ENCODE measurements at regions not wholly inside any gene's neighbourhood (a gene's known extent, or its start where the extent isn't known, plus 50 kb on each side); places are given as distances from the start of the nearest gene placed in this dataset.

DNA sequence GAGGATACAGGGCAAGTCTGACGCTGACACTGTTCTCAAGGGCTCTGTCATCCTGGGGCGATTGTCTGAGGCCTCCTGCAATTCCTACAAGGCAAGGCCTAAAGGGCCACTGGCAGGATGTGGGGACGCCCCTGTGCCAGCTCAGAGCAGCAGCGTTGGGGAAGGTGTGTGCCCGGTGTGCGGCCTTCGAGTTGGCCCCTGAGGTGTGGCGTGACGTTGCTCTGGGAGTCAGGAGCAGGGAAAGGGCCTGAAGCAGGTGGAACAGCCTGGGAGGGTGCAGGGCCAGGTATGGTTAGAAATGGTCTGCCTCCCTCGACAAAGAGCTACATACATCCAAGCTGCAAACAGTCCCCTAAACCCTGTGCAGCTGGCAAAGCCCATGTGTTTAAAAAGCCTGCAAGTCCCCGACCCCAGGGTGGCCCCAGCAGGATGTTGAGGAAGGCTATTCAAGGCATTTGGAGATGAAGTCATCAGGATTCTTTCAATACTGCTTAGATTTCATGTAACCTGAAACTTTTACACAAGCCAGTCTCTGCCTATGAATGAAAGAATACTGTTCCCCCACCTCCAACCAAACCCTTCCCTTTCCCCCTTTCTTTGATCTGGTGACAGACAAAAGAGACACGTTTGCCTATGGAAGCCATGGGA is 142.5 kb upstream of the TNS3 start:
- DNase-seq, result peak; percentile 77

DNA sequence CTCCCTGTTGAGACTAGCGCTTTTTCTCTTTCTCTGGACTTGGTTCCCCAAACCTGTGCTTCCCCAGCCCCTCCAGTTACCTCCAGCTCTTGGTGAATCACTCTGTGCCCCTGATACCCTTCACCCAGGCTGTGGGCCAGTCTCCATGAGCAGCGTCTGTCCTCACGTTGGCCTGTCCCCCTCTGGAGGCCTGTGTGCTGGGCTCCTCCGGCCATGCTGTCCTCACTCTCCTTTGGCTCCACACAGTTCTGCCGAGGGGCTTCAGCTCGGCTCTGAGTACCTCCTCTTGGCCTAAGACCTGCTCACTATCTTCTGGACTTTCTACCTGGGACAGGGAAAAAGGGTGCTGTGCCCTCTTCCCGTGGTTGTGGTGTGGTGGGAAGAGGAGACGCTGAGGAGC is 140.2 kb upstream of the TNS3 start:
- DNase-seq, result no peak

DNA sequence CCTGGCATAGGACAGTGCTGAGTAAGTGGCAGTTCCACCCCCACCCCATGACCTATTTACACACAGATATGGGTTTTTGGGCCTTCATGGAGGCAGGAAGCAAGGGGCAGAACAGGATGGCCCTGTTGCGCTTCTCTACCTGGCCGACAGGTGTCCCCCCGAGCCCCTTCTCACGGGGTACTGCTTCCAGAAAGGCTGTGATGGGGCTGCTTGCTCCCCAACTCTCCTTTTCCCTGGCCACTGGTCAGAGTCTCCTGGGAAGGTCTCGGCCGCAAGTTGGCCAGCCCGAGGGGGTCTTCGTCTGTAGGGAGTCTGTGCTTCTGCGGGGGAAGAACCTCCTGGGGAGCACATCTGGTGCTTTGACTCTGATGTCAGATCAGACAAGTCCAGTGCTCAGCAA is 139.8 kb upstream of the TNS3 start:
- DNase-seq, result no peak

DNA sequence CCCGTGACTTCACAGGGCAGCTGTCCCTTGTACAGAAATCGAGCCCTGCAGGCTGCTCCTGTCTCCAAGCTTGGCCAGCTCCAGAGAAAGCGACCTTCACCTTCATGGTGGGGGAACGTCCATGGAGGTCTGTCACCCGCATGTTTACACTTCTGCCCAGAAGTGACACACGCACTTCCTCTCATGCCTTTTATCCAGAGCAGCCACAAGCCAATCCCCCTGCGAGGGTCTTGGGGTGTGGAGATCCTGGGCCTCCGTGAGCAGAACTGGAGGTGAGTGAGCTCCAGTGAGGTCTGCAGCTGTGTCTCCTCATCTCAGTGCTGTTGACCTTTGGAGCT is 139.0 kb upstream of the TNS3 start:
- DNase-seq, result no peak

DNA sequence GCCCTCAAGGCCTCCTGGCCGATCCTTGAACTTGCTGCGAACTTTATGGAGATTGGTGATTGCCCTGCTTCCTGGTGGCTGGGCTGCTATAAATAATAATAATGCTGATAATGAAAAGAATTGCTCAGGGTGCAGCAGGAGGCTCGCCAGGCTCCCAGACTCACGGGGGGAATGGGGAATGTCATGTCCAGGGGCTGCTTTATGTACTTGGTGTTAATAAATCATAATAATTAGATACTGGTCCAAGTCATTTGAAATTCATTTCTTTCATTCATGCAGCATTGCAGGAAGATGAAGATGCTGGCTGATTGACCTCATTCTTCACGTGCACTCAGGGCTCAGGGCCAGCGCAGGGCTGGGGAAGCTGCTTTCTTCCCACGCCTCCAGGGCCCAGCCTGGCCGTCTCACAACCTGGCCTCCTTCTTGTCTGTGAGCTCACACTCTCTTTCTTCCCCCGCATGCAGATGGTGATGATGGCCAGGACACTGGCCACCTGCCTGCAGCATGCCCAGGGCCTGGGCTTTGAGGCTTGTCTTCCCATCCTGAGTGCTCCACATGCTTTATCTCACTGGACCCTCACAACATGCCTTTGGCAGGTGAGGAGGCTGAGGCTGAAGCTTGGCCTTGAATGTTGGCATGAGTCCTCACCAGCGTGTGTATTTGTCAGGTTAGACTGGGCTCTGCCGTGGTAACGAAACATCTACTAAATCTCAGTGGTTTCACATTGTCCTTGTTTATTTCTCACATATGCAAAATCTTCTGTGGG is 138.4 kb upstream of the TNS3 start:
- peak; percentile 3 for DNase-seq

DNA sequence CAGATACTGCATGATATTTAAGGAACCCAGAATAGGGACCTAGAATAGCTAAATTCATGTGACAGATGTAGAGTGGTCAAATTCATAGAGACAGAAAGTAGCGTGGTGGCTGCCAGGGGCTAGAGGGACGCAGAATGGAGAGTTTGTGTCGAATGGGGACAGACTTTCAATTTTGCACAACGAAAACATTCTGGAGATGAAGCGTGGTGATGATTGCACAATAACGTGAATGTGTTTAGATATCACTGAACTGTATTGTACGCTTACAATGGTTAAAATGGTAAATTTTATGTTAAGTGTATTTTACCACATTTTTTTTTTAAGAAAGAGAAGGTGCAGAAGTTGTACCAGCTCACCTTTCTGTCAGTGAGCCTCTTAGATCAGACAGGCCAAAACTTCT is 137.8 kb upstream of the TNS3 start:
- DNase-seq, result no peak

DNA sequence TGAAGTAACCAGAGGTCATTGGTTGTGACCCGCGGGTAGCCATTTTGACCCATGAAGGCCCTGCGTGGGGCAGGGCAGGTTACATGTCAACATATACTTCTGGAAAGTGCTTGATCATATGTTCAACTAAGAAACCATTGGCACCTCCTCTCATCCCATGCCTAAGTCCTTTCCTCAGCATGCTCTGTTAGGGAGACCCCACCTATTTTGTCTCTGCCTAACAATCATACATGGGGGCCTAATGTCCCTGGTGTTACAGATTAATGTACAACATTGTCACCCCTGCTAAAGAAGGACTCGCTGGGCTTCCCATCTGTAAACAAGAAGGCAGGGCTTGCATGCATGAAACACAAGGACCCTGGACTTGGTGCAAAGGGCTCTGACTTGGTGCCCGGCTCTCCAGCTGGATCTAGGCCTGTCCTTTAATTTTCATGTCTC is 133.7 kb upstream of the TNS3 start:
- no peak for DNase-seq

DNA sequence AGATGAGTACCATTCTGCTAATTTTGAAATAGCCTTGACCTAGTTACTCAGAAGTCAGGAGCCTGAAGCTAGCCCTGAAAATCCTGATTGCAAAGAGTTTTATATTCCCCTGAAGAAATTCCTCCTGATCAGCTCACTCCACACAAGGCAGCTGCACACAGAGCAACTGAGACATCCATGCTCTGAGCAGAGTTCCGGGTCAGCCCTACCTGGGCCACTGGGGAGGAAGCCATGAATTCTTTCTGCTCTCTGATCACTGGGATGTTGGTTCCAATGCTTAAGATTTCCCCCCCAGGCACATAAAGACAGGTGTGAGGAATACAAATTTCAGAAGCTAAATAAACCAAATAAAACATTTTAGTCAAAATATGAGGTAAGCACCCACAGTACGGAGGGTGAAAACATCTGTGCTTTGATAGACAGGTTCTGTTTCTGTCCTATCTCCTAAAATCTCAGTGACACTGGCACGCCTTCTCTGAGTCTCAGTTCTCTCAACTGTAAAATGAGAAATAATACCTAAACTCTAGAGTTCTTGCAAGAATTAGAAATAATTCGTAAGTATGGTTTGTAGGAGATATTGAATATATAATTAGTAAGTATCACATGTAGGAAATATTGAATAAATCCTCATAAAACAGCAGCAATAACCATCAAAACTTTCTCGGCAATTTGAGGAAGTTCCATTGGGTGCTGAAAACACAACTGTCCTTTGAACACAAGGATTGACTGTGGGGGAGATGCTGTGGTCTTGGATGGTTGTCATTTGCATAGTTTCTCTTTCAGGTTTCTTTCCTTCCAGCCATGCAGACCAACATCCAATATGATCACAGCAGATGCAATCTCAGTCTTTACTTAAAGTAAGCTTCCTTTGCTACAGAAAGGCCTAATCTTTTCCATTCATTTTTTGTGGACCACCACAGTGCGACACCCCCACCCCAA is 133.0 kb upstream of the TNS3 start:
- DNase-seq, result no peak

DNA sequence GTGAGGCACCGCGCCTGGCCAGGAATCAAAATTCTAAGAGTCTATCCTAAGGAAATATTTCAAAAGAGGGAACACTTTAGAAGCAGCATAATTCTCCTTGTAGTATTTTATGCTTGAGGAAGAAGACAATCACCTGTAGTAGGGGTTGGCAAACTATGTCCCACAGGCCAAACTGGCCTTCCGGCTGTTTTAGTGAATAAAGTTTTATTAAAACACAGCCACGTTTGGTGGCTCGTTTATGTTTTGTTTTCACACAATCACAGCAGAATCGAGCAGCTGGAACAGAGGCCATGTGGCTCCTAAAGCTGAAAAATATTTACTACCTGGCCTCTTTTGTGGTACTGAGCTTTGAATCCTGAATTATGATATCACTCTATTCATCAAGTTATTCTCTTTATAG is 131.7 kb upstream of the TNS3 start:
- DNase-seq, result no peak

DNA sequence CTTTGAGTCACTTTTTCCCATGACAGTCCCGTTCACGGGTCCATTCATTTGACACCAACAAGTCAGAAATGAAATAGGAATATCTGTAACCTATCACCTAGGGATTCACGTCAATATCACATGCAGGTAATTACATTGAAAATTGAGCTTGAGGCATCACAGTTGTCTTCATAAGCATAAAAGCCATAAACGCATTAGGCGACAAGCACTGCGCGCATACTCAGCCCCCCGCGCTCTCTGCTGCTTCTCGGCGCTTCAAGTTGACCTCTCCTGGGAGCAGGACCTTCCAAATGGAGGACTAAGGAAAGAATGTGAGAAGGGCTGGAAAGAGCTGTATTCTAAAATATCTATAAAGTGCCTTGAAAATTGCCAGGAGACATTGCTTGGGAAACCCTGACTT is 130.5 kb upstream of the TNS3 start:
- DNase-seq, result no peak

DNA sequence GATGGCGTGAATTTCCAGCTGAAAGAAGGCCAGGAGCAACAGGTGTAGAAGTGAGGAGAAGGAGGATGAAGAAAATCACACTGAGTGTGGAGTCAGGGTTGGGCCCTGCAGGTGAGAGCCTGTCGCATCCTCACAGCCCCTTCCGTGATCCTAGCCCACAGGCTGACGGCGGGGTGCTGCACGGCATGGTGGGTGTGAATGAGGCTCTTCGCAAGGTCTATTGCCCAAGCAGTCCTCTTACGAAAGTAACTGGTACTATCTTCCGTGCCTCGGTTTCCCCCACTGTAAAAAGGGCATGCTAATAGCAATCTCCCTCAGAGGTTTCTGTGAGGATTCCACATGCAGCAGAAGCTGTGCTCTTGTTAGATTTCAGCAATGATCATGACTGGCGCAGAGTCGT is 129.9 kb upstream of the TNS3 start:
- no peak for DNase-seq

DNA sequence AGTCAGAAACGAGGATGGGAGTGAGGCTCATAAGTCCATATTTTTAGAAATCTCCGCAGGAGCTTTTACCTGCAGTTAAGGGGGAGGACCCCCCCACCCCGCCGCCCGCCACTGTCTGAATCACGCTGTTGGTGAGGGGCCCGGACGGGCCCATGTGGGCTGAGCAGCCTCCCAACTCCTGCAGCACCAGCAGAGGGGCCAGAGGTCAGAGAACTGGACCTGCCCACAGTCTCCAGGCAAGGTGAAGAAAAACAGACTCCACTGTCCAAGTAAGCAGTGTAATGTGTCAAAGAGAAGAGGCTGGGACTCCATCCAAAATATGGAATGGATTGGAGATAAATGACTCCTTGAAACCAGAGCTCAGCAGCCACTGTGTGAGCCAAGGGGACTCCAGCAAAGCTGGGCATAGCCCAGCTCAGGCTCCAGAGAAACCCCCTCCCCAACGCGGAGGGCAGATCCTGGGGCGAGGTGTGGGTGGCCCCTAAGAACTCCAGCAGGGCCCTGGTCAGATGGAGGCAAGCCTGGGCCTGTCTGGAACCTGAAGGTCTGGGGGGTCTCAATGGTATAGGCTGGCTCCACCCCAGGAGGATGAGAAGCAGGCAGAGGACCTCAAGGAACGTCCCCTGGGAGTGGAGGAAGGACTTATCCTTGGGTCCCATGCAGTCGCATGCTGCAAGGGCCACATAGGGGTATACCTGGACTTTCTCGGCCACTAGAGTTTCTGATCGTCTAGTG is 128.5 kb upstream of the TNS3 start:
- no peak for DNase-seq

DNA sequence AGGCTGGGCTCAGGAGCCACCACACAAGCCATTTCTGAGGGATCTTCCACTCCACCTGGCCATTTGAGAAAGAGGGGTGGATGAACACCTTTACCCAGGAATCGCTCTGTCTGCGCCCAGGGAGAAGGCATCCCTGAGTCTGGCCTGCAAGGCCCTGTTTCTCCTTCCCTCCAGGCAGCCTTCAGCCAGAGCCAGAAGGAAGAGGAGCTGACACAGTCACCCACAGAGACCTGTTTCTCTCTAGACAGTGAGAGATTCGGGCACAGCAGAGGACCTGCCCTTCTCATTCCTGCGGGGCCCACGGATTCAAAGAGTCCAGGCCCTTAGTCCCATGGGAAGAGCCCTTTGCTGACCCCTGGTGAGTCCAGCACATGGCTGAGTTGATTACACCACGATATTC is 127.5 kb upstream of the TNS3 start:
- DNase-seq, result no peak

DNA sequence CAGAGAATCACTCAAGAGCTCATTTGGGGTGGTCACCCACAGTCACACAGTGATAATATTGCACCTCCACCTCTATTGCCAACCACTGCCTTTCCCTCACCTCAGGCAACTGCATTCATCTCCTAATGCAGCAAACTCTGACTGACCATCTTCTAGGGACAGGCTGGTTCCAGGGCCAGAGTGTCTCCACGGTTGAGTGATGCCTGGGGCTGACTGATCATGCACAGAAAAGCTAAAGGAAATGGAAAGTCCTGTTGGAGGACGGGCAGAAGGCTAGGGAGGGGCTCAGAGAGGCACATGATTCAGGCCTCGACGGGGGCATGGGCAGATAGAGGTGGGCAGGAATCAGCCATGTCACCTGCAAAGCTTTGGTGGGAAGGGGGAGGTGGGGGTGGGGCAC is 127.1 kb upstream of the TNS3 start:
- no peak for DNase-seq

DNA sequence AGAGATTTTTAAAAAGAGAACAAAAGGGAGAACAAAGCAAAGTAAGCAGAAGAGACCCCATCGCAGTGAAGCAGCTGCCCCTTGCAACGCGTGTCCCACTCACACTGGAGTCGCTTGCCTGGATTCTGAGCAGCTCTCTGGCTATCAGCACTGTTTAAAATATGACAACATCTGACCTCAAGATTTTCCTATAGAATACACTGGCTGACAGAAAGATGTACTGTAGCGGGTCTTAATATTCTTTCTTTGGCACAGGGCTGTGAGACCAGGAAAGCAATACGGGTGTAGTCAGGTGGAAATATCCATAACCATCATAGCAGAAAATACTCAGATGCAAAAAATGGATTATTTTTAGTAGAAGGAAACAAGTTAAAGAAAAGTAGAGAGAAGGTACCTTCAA is 125.7 kb upstream of the TNS3 start:
- DNase-seq, result no peak

DNA sequence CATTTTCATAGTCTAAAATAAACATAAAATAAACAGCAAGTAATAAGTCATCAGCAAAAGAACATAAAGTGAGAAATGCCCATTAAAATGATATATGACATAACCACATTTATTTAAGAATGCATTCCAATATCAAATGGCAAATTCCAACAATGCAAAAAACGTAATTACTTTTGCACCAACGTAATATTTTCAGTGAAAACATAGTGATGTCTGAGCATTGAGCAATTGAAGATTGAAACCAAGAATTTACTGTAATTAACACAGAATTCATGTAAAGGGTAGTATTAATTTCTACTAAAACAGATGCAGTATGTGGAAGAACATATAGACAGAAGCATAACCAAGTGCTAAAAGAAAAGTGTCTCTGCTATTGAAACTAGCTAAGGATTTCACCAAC is 123.0 kb upstream of the TNS3 start:
- no peak for DNase-seq

DNA sequence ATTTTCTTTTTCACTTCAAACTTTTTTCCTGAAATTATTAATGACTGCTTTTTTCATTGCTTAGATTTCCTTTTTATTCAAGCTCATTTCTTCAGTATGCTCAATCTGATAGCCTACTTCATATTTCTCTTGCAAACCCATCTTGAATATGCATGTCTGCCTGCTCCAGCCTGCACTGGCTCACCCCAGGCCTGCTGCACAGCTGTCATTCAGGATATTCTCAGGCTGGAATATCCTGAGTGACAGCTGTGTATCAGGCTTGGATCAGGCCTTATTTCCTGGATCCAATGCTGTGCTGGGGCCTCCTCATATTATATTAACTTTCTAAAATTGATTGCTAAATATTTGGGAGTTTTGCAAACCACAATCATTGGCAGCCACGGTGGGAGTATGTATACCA is 120.2 kb upstream of the TNS3 start:
- DNase-seq, result no peak

DNA sequence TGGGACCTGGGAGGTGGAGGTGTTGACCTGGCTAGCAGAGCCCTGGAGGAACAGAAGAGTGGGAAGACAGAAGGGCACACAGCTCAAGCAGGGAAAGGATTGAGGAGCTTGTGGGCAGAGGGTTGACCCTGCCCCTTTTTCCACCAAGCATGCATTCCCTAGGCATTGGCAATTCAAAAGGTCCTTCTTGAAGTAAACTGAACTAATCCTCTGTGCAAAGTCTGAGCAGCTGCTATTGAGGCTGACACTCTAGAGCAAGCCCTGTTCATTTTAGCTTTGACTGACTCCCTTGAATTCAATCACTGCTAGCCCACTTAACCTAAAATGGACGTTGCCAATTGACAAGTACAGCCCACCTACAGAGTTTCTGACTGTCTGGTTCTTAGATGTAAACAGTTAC is 116.5 kb upstream of the TNS3 start:
- DNase-seq, result no peak

DNA sequence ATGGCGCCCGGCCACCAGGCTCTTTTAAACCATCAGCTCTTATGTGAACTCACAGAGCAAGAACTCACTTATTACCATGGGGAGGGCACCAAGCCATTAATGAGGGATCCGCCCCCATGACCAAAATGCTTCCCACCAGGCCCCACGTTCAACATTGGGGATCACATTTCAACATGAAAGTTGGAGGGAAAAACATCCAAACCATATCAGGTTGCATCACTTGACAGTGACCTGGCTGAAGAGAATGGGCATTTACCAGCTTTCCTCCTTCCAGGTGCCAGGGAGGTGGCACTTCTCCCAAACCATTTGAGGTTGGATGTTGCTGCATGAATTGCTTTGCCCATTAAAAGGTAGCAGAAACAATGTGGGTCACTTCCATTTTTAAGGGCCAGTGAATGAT is 115.6 kb upstream of the TNS3 start:
- no peak for DNase-seq

DNA sequence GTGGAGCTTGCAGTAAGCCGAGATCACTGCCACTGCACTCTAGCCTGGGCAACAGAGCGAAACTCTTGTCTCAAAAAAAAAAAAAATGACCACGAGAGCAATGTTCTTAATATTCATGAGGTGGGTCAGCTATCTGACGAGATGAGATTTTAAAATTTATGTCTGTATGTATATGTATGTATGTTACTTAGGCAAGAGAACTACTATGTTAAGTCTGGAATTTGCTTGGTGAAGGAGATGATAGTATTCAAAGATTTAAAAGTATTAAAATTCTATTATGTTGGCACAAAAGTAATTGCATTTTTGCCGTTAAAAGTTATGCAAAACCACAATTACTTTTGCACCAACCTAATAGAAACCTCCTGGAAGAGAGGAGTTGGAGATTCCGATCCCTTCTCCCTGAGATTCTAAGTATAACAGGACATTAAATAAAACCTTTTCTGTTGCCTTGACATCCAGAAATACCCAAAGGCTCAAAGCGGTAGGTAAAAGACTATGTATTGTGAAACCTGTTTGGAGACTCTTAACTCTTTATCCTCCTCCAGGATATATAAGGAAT is 114.3 kb upstream of the TNS3 start:
- no peak for DNase-seq

DNA sequence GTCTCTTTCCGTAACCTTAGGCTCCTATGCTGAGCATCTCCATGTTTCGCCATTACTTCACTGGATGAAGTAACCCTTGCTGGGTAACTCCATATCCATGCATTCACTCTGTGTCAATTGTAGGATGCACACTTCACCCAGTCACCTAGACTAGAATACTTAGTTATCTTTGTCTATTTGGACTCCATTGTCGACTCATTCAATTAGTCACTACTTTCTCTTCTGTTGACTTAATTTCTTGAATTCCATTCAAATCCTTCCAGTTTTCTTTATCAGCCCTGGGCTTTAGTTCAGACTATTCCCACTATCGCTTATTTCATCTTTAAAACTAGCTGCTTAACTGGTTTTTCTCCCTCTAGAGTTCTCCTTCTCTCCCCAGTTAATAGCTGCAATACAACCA is 111.3 kb upstream of the TNS3 start:
- peak; percentile 22 for DNase-seq

DNA sequence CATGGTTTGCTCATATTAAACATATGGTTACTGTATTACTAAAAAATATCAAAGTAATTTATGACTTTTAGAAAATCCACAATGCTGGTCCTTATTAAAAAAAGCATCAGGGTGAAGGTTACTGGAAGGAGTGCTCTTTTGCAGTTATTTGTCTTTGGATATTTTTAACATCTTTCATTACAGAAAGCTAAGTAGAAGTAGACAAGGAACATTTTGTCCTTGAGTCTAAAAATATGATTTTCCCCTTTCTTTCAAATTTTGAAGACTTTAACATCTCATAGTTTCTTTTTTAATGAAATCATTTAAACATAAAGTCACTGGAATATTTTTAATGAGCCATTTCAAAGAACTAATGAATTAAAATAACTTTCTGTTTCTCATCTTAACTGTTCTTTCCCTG is 110.1 kb upstream of the TNS3 start:
- no peak for DNase-seq
